H9 (cell line): ENCODE measurements at regions not wholly inside any gene's neighbourhood (a gene's known extent, or its start where the extent isn't known, plus 50 kb on each side); places are given as distances from the start of the nearest gene placed in this dataset.
"Not testable (repeated sequence)": the region's sequence is repeated elsewhere in the genome, so short reads cannot be mapped to it uniquely, and the experiment has no call there.

Source experiments
- DNase-seq: peaks from one replicate; pipeline ENCODE4 v3.0.0-alpha.2; 2017
- H2AFZ ChIP-seq: one replicate; pipeline ENCODE4 v1.6.1; 2013; ENCODE audit warnings: mild to moderate bottlenecking, low read length, control low read depth, moderate library complexity
- H2AK5ac ChIP-seq: 2 replicates; pipeline ENCODE4 v1.6.1; 2013; ENCODE audit warnings: low read length, control low read depth, mixed read lengths; ENCODE audit not compliant: insufficient read length
- H2BK120ac ChIP-seq: one replicate; pipeline ENCODE4 v1.6.1; 2013; ENCODE audit warnings: low read depth, mild to moderate bottlenecking, low read length, control low read depth, inconsistent platforms; ENCODE audit not compliant: poor library complexity, severe bottlenecking
- H2BK12ac ChIP-seq: 2 replicates; pipeline ENCODE4 v1.6.1; 2013; ENCODE audit warnings: low read length, control low read depth, mixed read lengths, low read depth; ENCODE audit not compliant: insufficient read length
- H2BK15ac ChIP-seq: 2 replicates; pipeline ENCODE4 v1.6.1; 2013; ENCODE audit warnings: low read depth, low read length, control low read depth
- H2BK20ac ChIP-seq: one replicate; pipeline ENCODE4 v1.6.1; 2013; ENCODE audit warnings: low read depth, mild to moderate bottlenecking, low read length, control low read depth, inconsistent platforms; ENCODE audit not compliant: poor library complexity, severe bottlenecking
- H2BK5ac ChIP-seq: 2 replicates; pipeline ENCODE4 v1.6.1; 2013; ENCODE audit warnings: low read length, control low read depth, mixed read lengths; ENCODE audit not compliant: insufficient read length
- H3K14ac ChIP-seq: 2 replicates; pipeline ENCODE4 v1.6.1; 2013; ENCODE audit warnings: low read length, control low read depth; ENCODE audit not compliant: insufficient read depth
- H3K18ac ChIP-seq: 2 replicates; pipeline ENCODE4 v1.6.1; 2013; ENCODE audit warnings: low read depth, mild to moderate bottlenecking, mixed read lengths, low read length, control low read depth; ENCODE audit not compliant: insufficient read length
- H3K23ac ChIP-seq: 2 replicates; pipeline ENCODE4 v1.6.1; 2013; ENCODE audit warnings: low read length, control low read depth, mixed read lengths, low read depth; ENCODE audit not compliant: insufficient read length
- H3K23me2 ChIP-seq: 2 replicates; pipeline ENCODE4 v1.6.1; 2013; ENCODE audit warnings: low read depth, mild to moderate bottlenecking, mixed read lengths, low read length, control low read depth; ENCODE audit not compliant: insufficient read length, poor library complexity, severe bottlenecking
- H3K27ac ChIP-seq: 2 replicates; pipeline ENCODE4 v1.5.1; 2013; ENCODE audit warnings: low read length, control low read depth, mixed read lengths, low read depth; ENCODE audit not compliant: insufficient read length
- H3K27me3 ChIP-seq: 2 replicates; pipeline ENCODE4 v1.6.1; 2013; ENCODE audit warnings: low read length, control low read depth, inconsistent platforms; ENCODE audit not compliant: insufficient read depth
- H3K4ac ChIP-seq: 2 replicates; pipeline ENCODE4 v1.6.1; 2013; ENCODE audit warnings: low read depth, mild to moderate bottlenecking, control low read depth, inconsistent platforms, low read length, moderate library complexity
- H3K4me1 ChIP-seq: 2 replicates; pipeline ENCODE4 v1.6.1; 2013; ENCODE audit warnings: low read length, control low read depth, inconsistent platforms; ENCODE audit not compliant: insufficient read depth
- H3K4me2 ChIP-seq: 2 replicates; pipeline ENCODE4 v1.6.1; 2013; ENCODE audit warnings: low read length, control low read depth, mixed read lengths; ENCODE audit not compliant: insufficient read length, insufficient read depth
- H3K56ac ChIP-seq: 2 replicates; pipeline ENCODE4 v1.6.1; 2013; ENCODE audit warnings: low read depth, mild to moderate bottlenecking, mixed read lengths, low read length, control low read depth; ENCODE audit not compliant: insufficient read length
- H3K79me1 ChIP-seq: 2 replicates; pipeline ENCODE4 v1.6.1; 2013; ENCODE audit warnings: low read depth, mild to moderate bottlenecking, moderate library complexity, low read length, control low read depth, inconsistent platforms; ENCODE audit not compliant: insufficient read depth, poor library complexity, severe bottlenecking
- H3K79me2 ChIP-seq: 2 replicates; pipeline ENCODE4 v1.6.1; 2013; ENCODE audit warnings: low read length, control low read depth, inconsistent platforms; ENCODE audit not compliant: insufficient read depth
- H3K9ac ChIP-seq: 2 replicates; pipeline ENCODE4 v1.6.1; 2013; ENCODE audit warnings: low read length, control low read depth, mixed read lengths; ENCODE audit not compliant: insufficient read length; ENCODE audit errors: extremely low read depth
- H3K9me3 ChIP-seq: one replicate; pipeline ENCODE4 v1.6.1; 2013; ENCODE audit warnings: low read depth, low read length, inconsistent platforms; ENCODE audit not compliant: control insufficient read depth
- H3T11ph ChIP-seq: one replicate; pipeline ENCODE4 v1.6.1; 2013; ENCODE audit warnings: mild to moderate bottlenecking, low read length, control low read depth, inconsistent platforms
- H4K20me1 ChIP-seq: one replicate; pipeline ENCODE4 v1.6.1; 2013; ENCODE audit not compliant: control insufficient read depth, insufficient read length, insufficient read depth
- H4K5ac ChIP-seq: 2 replicates; pipeline ENCODE4 v1.6.1; 2013; ENCODE audit warnings: low read depth, mild to moderate bottlenecking, mixed read lengths, low read length, control low read depth; ENCODE audit not compliant: insufficient read length
- H4K8ac ChIP-seq: replicated peaks from 2 replicates; pipeline ENCODE4 v1.6.1; 2013; ENCODE audit warnings: low read length, control low read depth, mixed read lengths, low read depth; ENCODE audit not compliant: insufficient read length
- H4K91ac ChIP-seq: 2 replicates; pipeline ENCODE4 v1.6.1; 2013; ENCODE audit warnings: low read depth, mild to moderate bottlenecking, moderate library complexity, mixed read lengths, low read length, control low read depth; ENCODE audit not compliant: insufficient read length
- H3K27ac Mint-ChIP-seq, 3 experiments: 2 replicates in 2 of 3; 3 replicates in 1 of 3; pipeline ENCODE4 v1.8.0; 2020 to 2021; ENCODE audit warnings: mixed read lengths in 3 of 3, mild to moderate bottlenecking in 1 of 3, moderate library complexity in 1 of 3
- H3K27me3 Mint-ChIP-seq: 2 replicates; pipeline ENCODE4 v1.8.0; 2021; ENCODE audit warnings: low read depth, mild to moderate bottlenecking, moderate library complexity, mixed read lengths
- H3K36me3 Mint-ChIP-seq, 3 experiments: 2 replicates in 2 of 3; 3 replicates in 1 of 3; pipeline ENCODE4 v1.8.0; 2020 to 2021; ENCODE audit warnings: low read depth in 3 of 3, mixed read lengths in 3 of 3; ENCODE audit not compliant: insufficient read depth in 1 of 3
- H3K4me1 Mint-ChIP-seq, 2 experiments: 2 replicates each; pipeline ENCODE4 v1.8.0; 2020; ENCODE audit warnings: mixed read lengths in 2 of 2
- H3K4me3 Mint-ChIP-seq, 2 experiments: 2 replicates in 1 of 2; 3 replicates in 1 of 2; pipeline ENCODE4 v1.8.0; 2020 to 2021; ENCODE audit warnings: mild to moderate bottlenecking in 2 of 2, mixed read lengths in 2 of 2, moderate library complexity in 1 of 2
- H3K9me3 Mint-ChIP-seq, 2 experiments: 2 replicates in 1 of 2; 3 replicates in 1 of 2; pipeline ENCODE4 v1.8.0; 2020; ENCODE audit warnings: mild to moderate bottlenecking in 2 of 2, mixed read lengths in 2 of 2, moderate library complexity in 1 of 2
- CTCF ChIP-seq: fragments of 200-600 bp; sonication (generic); conservative IDR thresholded peaks from 3 replicates; pipeline ENCODE4 v1.8.0; 2021; ENCODE audit warnings: antibody characterized with exemption, mild to moderate bottlenecking
- WGBS: extraction: QIAGEN DNeasy Blood & Tissue Kit; methylation state at CpG from one replicate; pipeline ENCODE4 v1.1.7; 2013; ENCODE audit warnings: missing lambda C conversion rate, low lambda C conversion rate, mixed read lengths; ENCODE audit not compliant: insufficient read length; ENCODE audit errors: extremely low coverage; 5-methylcytosine and 5-hydroxymethylcytosine counted together

GRCh38 chr17:47057830-47058229 is 78.8 kb upstream of the RPRML start:
- H3K79me1 ChIP-seq: no peaks in the 10 kb centered on the region
- no peak overlapping the region for H2BK20ac ChIP-seq
- H2BK5ac ChIP-seq: no peak overlapping the region
- Mint-ChIP-seq H3K36me3 (peaks cover 9 to 14% (median 9%) of the 10 kb centered on the region in 3 experiments; a peak in 6 of 7 replicates), H3K9me3 (no peaks in the 10 kb centered on the region), H3K27me3 (no peaks in the 10 kb centered on the region), H3K4me1 (peaks cover 15 to 23% of the 10 kb centered on the region in 2 experiments), H3K4me3 (no peak overlapping the region; a peak in 1 of 5 replicates), H3K27ac (0 out of 7 replicates have a peak overlapping the region, but pooled peaks of 1 of the 3 experiments have one; percentile 89)
- no peak overlapping the region for H3K23ac ChIP-seq
- no peaks in the 10 kb centered on the region for H4K20me1 ChIP-seq
- H2AFZ ChIP-seq: no peak overlapping the region
- H4K91ac ChIP-seq: no peak overlapping the region
- H3K23me2 ChIP-seq: no peaks in the 10 kb centered on the region
- H3K56ac ChIP-seq: no peak overlapping the region
- no peak for DNase-seq
- H2BK120ac ChIP-seq: no peak overlapping the region
- no peak overlapping the region for H3T11ph ChIP-seq
- no peak overlapping the region for H3K9ac ChIP-seq
- H4K8ac ChIP-seq: no peak overlapping the region
- H3K27ac ChIP-seq: no peak overlapping the region
- WGBS: no CpG with 5 or more reads among the region's 5 CpGs
- H3K27me3 ChIP-seq: no peaks in the 10 kb centered on the region
- H3K79me2 ChIP-seq: no peaks in the 10 kb centered on the region
- H2AK5ac ChIP-seq: no peak overlapping the region
- H3K18ac ChIP-seq: no peak overlapping the region
- H3K9me3 ChIP-seq: no peaks in the 10 kb centered on the region
- no peak overlapping the region for H3K14ac ChIP-seq
- no peaks in the 10 kb centered on the region for H3K4me1 ChIP-seq
- H3K4ac ChIP-seq: no peak overlapping the region
- no peak for TF ChIP-seq CTCF
- H2BK15ac ChIP-seq: no peak overlapping the region
- H4K5ac ChIP-seq: no peak overlapping the region
- no peak overlapping the region for H2BK12ac ChIP-seq
- H3K4me2 ChIP-seq: no peak overlapping the region

- peaks cover 15 to 23% of the 10 kb centered on the region in 2 experiments for H3K4me1 Mint-ChIP-seq
- H4K8ac ChIP-seq, H2AK5ac ChIP-seq, H3K27ac Mint-ChIP-seq, H3K9me3 Mint-ChIP-seq, H3K4me1 ChIP-seq, H3K9ac ChIP-seq, H3K27me3 Mint-ChIP-seq, H3K18ac ChIP-seq, H3T11ph ChIP-seq, H2BK120ac ChIP-seq, H3K79me2 ChIP-seq, H2BK20ac ChIP-seq, H3K4me3 Mint-ChIP-seq, H3K79me1 ChIP-seq, H3K4ac ChIP-seq, H3K14ac ChIP-seq, H4K20me1 ChIP-seq, H2BK15ac ChIP-seq, H3K56ac ChIP-seq, H3K23ac ChIP-seq, H2BK12ac ChIP-seq, H3K4me2 ChIP-seq, H4K5ac ChIP-seq, H3K9me3 ChIP-seq, H2AFZ ChIP-seq, H3K27me3 ChIP-seq, H3K23me2 ChIP-seq, H3K27ac ChIP-seq, DNase-seq, H2BK5ac ChIP-seq, H4K91ac ChIP-seq: not testable (repeated sequence)
- no CpG with 5 or more reads among the region's 31 CpGs for WGBS
- H3K36me3 Mint-ChIP-seq: peaks cover 9 to 18% (median 13%) of the 10 kb centered on the region in 3 experiments; a peak in 6 of 7 replicates
These were observed 78.2 kb upstream of the RPRML start for GRCh38 chr17:47057279-47057678.
